Lung (tissue), 11 donors: ENCODE measurements at regions not wholly inside any gene's neighbourhood (a gene's known extent, or its start where the extent isn't known, plus 50 kb on each side); places are given as distances from the start of the nearest gene placed in this dataset.
A peak's percentile ranks its signal among the peaks of the same experiment; 100 is the strongest.

Experiments
- ATAC-seq: fragments of 200-7000 bp; cut with Tn5 transposase; one replicate; pipeline ENCODE4 v1.9.1; 2020; ENCODE audit warnings: moderate number of reproducible peaks; ENCODE audit not compliant: insufficient read depth, low FRiP score
- DNase-seq, 3 donors: peaks; one replicate each; pipeline ENCODE4 v3.0.0-alpha.2; 2013 to 2017
- H3K27ac ChIP-seq, 2 donors: one replicate each; pipeline ENCODE4 v1.5.1; 2013; ENCODE audit warnings: mild to moderate bottlenecking in 2 of 2, moderate library complexity in 2 of 2, control low read depth in 1 of 2, inconsistent platforms in 1 of 2, low read depth in 1 of 2, low read length in 1 of 2
- H3K27me3 ChIP-seq, 3 donors: one replicate each; pipeline ENCODE4 v1.5.1; 2013; ENCODE audit warnings: low read length in 2 of 3; ENCODE audit not compliant: control insufficient read depth in 3 of 3, insufficient read depth in 3 of 3
- H3K36me3 ChIP-seq, 4 donors: one replicate each; pipeline ENCODE4 v1.5.1; 2013; ENCODE audit warnings: low read length in 4 of 4, mild to moderate bottlenecking in 1 of 4, moderate library complexity in 1 of 4; ENCODE audit not compliant: control insufficient read depth in 4 of 4, insufficient read depth in 4 of 4
- H3K4me1 ChIP-seq, 5 donors: one replicate each; pipeline ENCODE4 v1.5.1; 2013; ENCODE audit warnings: low read length in 5 of 5, mild to moderate bottlenecking in 2 of 5, moderate library complexity in 1 of 5; ENCODE audit not compliant: control insufficient read depth in 5 of 5, insufficient read depth in 5 of 5
- H3K4me3 ChIP-seq: one replicate; pipeline ENCODE4 v1.5.1; 2013; ENCODE audit warnings: mild to moderate bottlenecking, control low read depth, moderate library complexity
- H3K9ac ChIP-seq, 2 donors: one replicate each; pipeline ENCODE4 v1.5.1; 2013; ENCODE audit warnings: low read length in 2 of 2, control low read depth in 1 of 2; ENCODE audit not compliant: insufficient read depth in 1 of 2
- H3K9me3 ChIP-seq, 4 donors: one replicate each; pipeline ENCODE4 v1.5.1; 2013; ENCODE audit warnings: low read length in 3 of 4, mild to moderate bottlenecking in 1 of 4, moderate library complexity in 1 of 4; ENCODE audit not compliant: control insufficient read depth in 4 of 4, insufficient read depth in 3 of 4
- CTCF ChIP-seq: IDR thresholded peaks from 2 replicates; pipeline ENCODE4 v1.5.1; 2012; ENCODE audit warnings: mild to moderate bottlenecking; ENCODE audit errors: control extremely low read depth, extremely low read depth
- WGBS, 2 donors: extraction: QIAGEN DNeasy Blood & Tissue Kit; methylation state at CpG; one replicate each; pipeline ENCODE4 v1.1.7; 2013; 5-methylcytosine and 5-hydroxymethylcytosine counted together
- donor health status: control.
- donor health status: control.
- donor health status: Bipolar disorder and iron deficiency.
- donor health status: healthy.
- donor health status: DM: yes; HTN: yes; CAD: no.

GRCh38 chr6:71077655-71078054, 120.8 kb upstream of the B3GAT2 start:
- no peak for TF ChIP-seq CTCF
- Histone ChIP-seq H3K9ac (no peak overlapping the region), H3K9me3 (peaks cover 0 to 11% (median 3%) of the 10 kb centered on the region in 4 donors), H3K36me3 (no peaks in the 10 kb centered on the region), H3K4me1 (peaks cover 0 to 36% (median 9%) of the 10 kb centered on the region in 5 donors), H3K4me3 (no peak overlapping the region), H3K27me3 (no peaks in the 10 kb centered on the region), H3K27ac (no peak overlapping the region)
- no peak for ATAC-seq
- 93 to 94% methylated on average over 2 of the region's 2 CpGs for WGBS, 2 donors
- no peak for DNase-seq

- Histone ChIP-seq H3K27ac (no peak overlapping the region), H3K27me3 (no peaks in the 10 kb centered on the region), H3K9me3 (peaks cover 0 to 7% (median 3%) of the 10 kb centered on the region in 4 donors), H3K36me3 (no peaks in the 10 kb centered on the region), H3K9ac (no peak overlapping the region), H3K4me1 (peaks cover 0 to 46% (median 13%) of the 10 kb centered on the region in 5 donors), H3K4me3 (no peak overlapping the region)
- TF ChIP-seq CTCF, result no peak
- 93 to 98% methylated on average over 1 of the region's 1 CpG for WGBS, 2 donors
- no peak for ATAC-seq
- peak in 2 of 3 donors; percentile 45 to 67 for DNase-seq
These were observed 122.8 kb upstream of the B3GAT2 start for GRCh38 chr6:71079677-71080076.

GRCh38 chr6:71080133-71080532, 123.3 kb upstream of the B3GAT2 start:
- WGBS, 2 donors, result 58 to 82% methylated on average over 2 of the region's 2 CpGs
- H3K27me3 ChIP-seq, result no peaks in the 10 kb centered on the region
- H3K9me3 ChIP-seq, result peaks cover 0 to 7% (median 3%) of the 10 kb centered on the region in 4 donors
- no peak for TF ChIP-seq CTCF
- H3K4me1 ChIP-seq, result peaks cover 0 to 46% (median 13%) of the 10 kb centered on the region in 5 donors
- no peak overlapping the region for H3K9ac ChIP-seq
- H3K27ac ChIP-seq, result no peak overlapping the region
- H3K4me3 ChIP-seq, result no peak overlapping the region
- ATAC-seq, result no peak
- no peaks in the 10 kb centered on the region for H3K36me3 ChIP-seq
- peak in 1 of 3 donors; percentile 36 for DNase-seq

- DNase-seq (peak; percentile 71 to 95 (median 93)), ATAC-seq (no peak)
- H3K4me1 ChIP-seq, result peaks cover 0 to 46% (median 13%) of the 10 kb centered on the region in 5 donors
- no peaks in the 10 kb centered on the region for H3K36me3 ChIP-seq
- H3K27me3 ChIP-seq, result no peaks in the 10 kb centered on the region
- peaks cover 0 to 7% (median 3%) of the 10 kb centered on the region in 4 donors for H3K9me3 ChIP-seq
- H3K9ac ChIP-seq, result no peak overlapping the region
- no peak for TF ChIP-seq CTCF
- no peak overlapping the region for H3K4me3 ChIP-seq
- 54 to 75% methylated on average over 4 of the region's 4 CpGs for WGBS, 2 donors
- H3K27ac ChIP-seq, result no peak overlapping the region
These were observed 124.0 kb upstream of the B3GAT2 start for GRCh38 chr6:71080826-71081225.
